Endothelial cell (in vitro differentiated cells): ENCODE measurements at regions not wholly inside any gene's neighbourhood (a gene's known extent, or its start where the extent isn't known, plus 50 kb on each side); places are given as distances from the start of the nearest gene placed in this dataset.

Source experiments
- DNase-seq: peaks from one replicate; pipeline ENCODE4 v3.0.0; 2021; ENCODE audit warnings: low spot score
- H3K27ac Mint-ChIP-seq: one replicate; pipeline ENCODE4 v1.8.0; 2021; ENCODE audit warnings: mixed read lengths, inconsistent platforms; ENCODE audit not compliant: unreplicated experiment
- H3K27me3 Mint-ChIP-seq: one replicate; pipeline ENCODE4 v1.8.0; 2021; ENCODE audit warnings: mild to moderate bottlenecking, moderate library complexity, mixed read lengths, inconsistent platforms; ENCODE audit not compliant: unreplicated experiment
- H3K36me3 Mint-ChIP-seq: one replicate; pipeline ENCODE4 v1.8.0; 2021; ENCODE audit warnings: mild to moderate bottlenecking, low read depth, mixed read lengths, inconsistent platforms; ENCODE audit not compliant: unreplicated experiment
- H3K4me1 Mint-ChIP-seq: one replicate; pipeline ENCODE4 v1.8.0; 2021; ENCODE audit warnings: mild to moderate bottlenecking, mixed read lengths, inconsistent platforms; ENCODE audit not compliant: unreplicated experiment
- H3K4me3 Mint-ChIP-seq: one replicate; pipeline ENCODE4 v1.8.0; 2021; ENCODE audit warnings: mild to moderate bottlenecking, mixed read lengths, inconsistent platforms; ENCODE audit not compliant: unreplicated experiment
- H3K9me3 Mint-ChIP-seq: one replicate; pipeline ENCODE4 v1.8.0; 2021; ENCODE audit warnings: mixed read lengths, inconsistent platforms; ENCODE audit not compliant: unreplicated experiment
- CTCF ChIP-seq: fragments of 200-600 bp; sonication (generic); IDR thresholded peaks from one replicate; pipeline ENCODE4 v1.5.0; 2021; ENCODE audit warnings: antibody characterized with exemption; ENCODE audit not compliant: unreplicated experiment

GRCh38 chr2:139055202-139055601, 275.0 kb upstream of the NXPH2 start:
- Mint-ChIP-seq H3K27me3 (no peaks in the 10 kb centered on the region), H3K36me3 (no peaks in the 10 kb centered on the region), H3K27ac (no peak overlapping the region), H3K4me3 (no peak overlapping the region), H3K4me1 (no peaks in the 10 kb centered on the region), H3K9me3 (no peaks in the 10 kb centered on the region)
- DNase-seq = no peak
- TF ChIP-seq CTCF = no peak

- Mint-ChIP-seq H3K4me1 (no peaks in the 10 kb centered on the region), H3K36me3 (no peaks in the 10 kb centered on the region), H3K4me3 (no peak overlapping the region), H3K27ac (no peak overlapping the region), H3K9me3 (no peaks in the 10 kb centered on the region), H3K27me3 (no peaks in the 10 kb centered on the region)
- DNase-seq = no peak
- no peak for TF ChIP-seq CTCF
These were observed 267.8 kb upstream of the NXPH2 start for GRCh38 chr2:139048017-139048416.

- Mint-ChIP-seq H3K4me1 (no peaks in the 10 kb centered on the region), H3K36me3 (no peaks in the 10 kb centered on the region), H3K27me3 (no peaks in the 10 kb centered on the region), H3K27ac (no peak overlapping the region), H3K9me3 (no peaks in the 10 kb centered on the region), H3K4me3 (no peak overlapping the region)
- TF ChIP-seq CTCF = no peak
- DNase-seq = no peak
These were observed 265.3 kb upstream of the NXPH2 start for GRCh38 chr2:139045524-139045923.

- H3K27ac Mint-ChIP-seq = no peak overlapping the region
- DNase-seq = no peak
These were observed 253.9 kb upstream of the NXPH2 start for GRCh38 chr2:139034064-139034463.

GRCh38 chr2:139033300-139033699, 253.1 kb upstream of the NXPH2 start:
- Mint-ChIP-seq H3K27ac (no peak overlapping the region), H3K27me3 (no peaks in the 10 kb centered on the region), H3K4me3 (no peak overlapping the region), H3K36me3 (no peaks in the 10 kb centered on the region), H3K9me3 (no peaks in the 10 kb centered on the region), H3K4me1 (no peaks in the 10 kb centered on the region)
- TF ChIP-seq CTCF = no peak
- DNase-seq = no peak

More at GRCh38 chr2:139034064-139034463, 253.9 kb upstream of the NXPH2 start:
- no peak for TF ChIP-seq CTCF
- Mint-ChIP-seq H3K4me3 (no peak overlapping the region), H3K27me3 (no peaks in the 10 kb centered on the region), H3K4me1 (no peaks in the 10 kb centered on the region), H3K9me3 (no peaks in the 10 kb centered on the region), H3K36me3 (no peaks in the 10 kb centered on the region)
